ENCODE measurements at regions not wholly inside any gene's neighbourhood (a gene's known extent, or its start where the extent isn't known, plus 50 kb on each side); places are given as distances from the start of the nearest gene placed in this dataset.

DNA sequence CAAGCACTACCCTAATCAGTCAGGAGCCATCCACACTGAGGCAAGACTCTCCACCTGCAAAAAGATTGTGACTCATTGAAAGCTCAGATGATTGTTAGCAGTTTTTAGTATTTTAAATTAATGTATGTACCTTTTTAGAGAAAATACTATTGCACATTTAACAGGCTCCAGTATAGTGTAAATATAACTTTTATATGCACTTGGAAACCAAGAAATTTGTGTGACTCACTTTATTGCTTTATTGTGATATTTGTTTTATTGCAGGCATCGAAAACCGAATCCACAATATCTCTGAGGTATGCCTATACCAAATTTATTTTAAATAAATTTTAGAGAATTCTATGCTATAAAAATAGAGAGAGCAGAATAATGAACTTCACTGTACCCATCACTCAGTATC lies 122.0 kb downstream of the TEX36 start:
- no peak overlapping the region for H3K4me3 Mint-ChIP-seq
- H3K4me1 Mint-ChIP-seq (ENCODE audit: low read depth), result no peaks in the 10 kb centered on the region
- no peaks in the 10 kb centered on the region for H3K9me3 Mint-ChIP-seq
- H3K27me3 Mint-ChIP-seq (ENCODE audit: low read depth), result no peaks in the 10 kb centered on the region
- H3K27ac Mint-ChIP-seq, result no peak overlapping the region
- H3K36me3 Mint-ChIP-seq (ENCODE audit: low read depth), result no peaks in the 10 kb centered on the region

DNA sequence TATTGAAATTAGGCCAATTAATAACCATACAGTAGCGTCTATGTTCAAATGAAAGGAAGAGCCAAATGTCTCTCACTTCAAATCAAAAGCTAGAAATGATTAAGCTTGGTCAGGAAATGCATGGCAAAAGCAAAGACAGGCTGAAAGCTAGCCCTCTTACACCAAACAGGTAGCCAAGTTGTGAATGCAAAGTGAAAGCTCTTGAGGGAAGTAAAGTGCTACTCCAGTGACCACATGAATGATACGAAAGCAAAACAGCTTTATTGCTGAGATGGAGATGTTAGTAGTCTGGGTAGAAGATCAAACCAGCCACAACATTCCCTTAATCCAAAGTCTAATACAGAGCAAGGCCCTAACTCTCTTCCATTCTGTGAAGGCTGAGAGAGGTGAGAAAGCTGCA lies 123.8 kb downstream of the TEX36 start:
- no peaks in the 10 kb centered on the region for H3K9me3 Mint-ChIP-seq
- H3K27me3 Mint-ChIP-seq (ENCODE audit: low read depth), result no peaks in the 10 kb centered on the region
- no peak overlapping the region for H3K4me3 Mint-ChIP-seq
- no peaks in the 10 kb centered on the region for H3K4me1 Mint-ChIP-seq (ENCODE audit: low read depth)
- no peak overlapping the region for H3K27ac Mint-ChIP-seq
- no peaks in the 10 kb centered on the region for H3K36me3 Mint-ChIP-seq (ENCODE audit: low read depth)

GRCh38 chr10:125557801-125558505 lies 125.0 kb downstream of the TEX36 start:
- Mint-ChIP-seq H3K27ac (no peak overlapping the region), H3K4me1 (ENCODE audit: low read depth) (no peaks in the 10 kb centered on the region), H3K36me3 (ENCODE audit: low read depth) (no peaks in the 10 kb centered on the region), H3K27me3 (ENCODE audit: low read depth) (no peaks in the 10 kb centered on the region), H3K4me3 (no peak overlapping the region), H3K9me3 (no peaks in the 10 kb centered on the region)

GRCh38 chr10:125557311-125557710 lies 125.7 kb downstream of the TEX36 start:
- no peak overlapping the region for H3K4me3 Mint-ChIP-seq
- no peaks in the 10 kb centered on the region for H3K9me3 Mint-ChIP-seq
- no peaks in the 10 kb centered on the region for H3K27me3 Mint-ChIP-seq (ENCODE audit: low read depth)
- no peaks in the 10 kb centered on the region for H3K4me1 Mint-ChIP-seq (ENCODE audit: low read depth)
- H3K36me3 Mint-ChIP-seq (ENCODE audit: low read depth), result no peaks in the 10 kb centered on the region
- no peak overlapping the region for H3K27ac Mint-ChIP-seq

GRCh38 chr10:125556882-125557281 lies 126.1 kb downstream of the TEX36 start:
- Mint-ChIP-seq H3K36me3 (ENCODE audit: low read depth) (no peaks in the 10 kb centered on the region), H3K27me3 (ENCODE audit: low read depth) (no peaks in the 10 kb centered on the region), H3K9me3 (no peaks in the 10 kb centered on the region), H3K27ac (no peak overlapping the region), H3K4me1 (ENCODE audit: low read depth) (no peaks in the 10 kb centered on the region), H3K4me3 (no peak overlapping the region)

DNA sequence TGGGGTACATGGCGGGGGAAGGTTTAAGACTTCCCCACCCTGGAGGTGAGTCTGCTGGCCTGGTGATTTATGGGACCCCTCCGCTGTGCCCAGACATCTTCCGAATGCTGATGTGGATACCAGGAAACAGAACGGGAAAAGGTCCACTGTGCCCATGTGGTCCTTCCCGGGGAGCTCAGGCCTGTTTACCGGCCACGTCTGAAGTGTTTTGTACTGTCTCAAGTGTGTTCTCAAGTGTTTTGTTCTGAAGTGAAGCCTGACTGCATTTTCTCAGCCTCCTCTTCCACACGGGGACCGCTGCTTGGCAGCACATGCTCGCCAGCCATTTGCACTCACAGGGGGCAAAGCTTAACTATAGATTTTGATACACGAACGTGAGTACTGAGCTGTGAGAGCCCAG lies 127.2 kb downstream of the TEX36 start:
- Mint-ChIP-seq H3K27me3 (ENCODE audit: low read depth) (no peaks in the 10 kb centered on the region), H3K36me3 (ENCODE audit: low read depth) (no peaks in the 10 kb centered on the region), H3K27ac (no peak overlapping the region), H3K9me3 (no peaks in the 10 kb centered on the region), H3K4me1 (ENCODE audit: low read depth) (no peaks in the 10 kb centered on the region), H3K4me3 (no peak overlapping the region)

- no peak overlapping the region for H3K4me3 Mint-ChIP-seq
- H3K27ac Mint-ChIP-seq, result no peak overlapping the region
- no peaks in the 10 kb centered on the region for H3K4me1 Mint-ChIP-seq (ENCODE audit: low read depth)
- no peaks in the 10 kb centered on the region for H3K9me3 Mint-ChIP-seq
- H3K27me3 Mint-ChIP-seq (ENCODE audit: low read depth), result no peaks in the 10 kb centered on the region
- no peaks in the 10 kb centered on the region for H3K36me3 Mint-ChIP-seq (ENCODE audit: low read depth)
These were observed 127.7 kb downstream of the TEX36 start for GRCh38 chr10:125555267-125555666.

- Mint-ChIP-seq H3K4me1 (ENCODE audit: low read depth) (no peaks in the 10 kb centered on the region), H3K9me3 (no peaks in the 10 kb centered on the region), H3K4me3 (no peak overlapping the region), H3K27ac (no peak overlapping the region), H3K36me3 (ENCODE audit: low read depth) (no peaks in the 10 kb centered on the region), H3K27me3 (ENCODE audit: low read depth) (no peaks in the 10 kb centered on the region)
These were observed 128.2 kb downstream of the TEX36 start for GRCh38 chr10:125554753-125555152.

GRCh38 chr10:125554016-125554703 lies 128.8 kb downstream of the TEX36 start:
- H3K27me3 Mint-ChIP-seq (ENCODE audit: low read depth), result no peaks in the 10 kb centered on the region
- no peaks in the 10 kb centered on the region for H3K4me1 Mint-ChIP-seq (ENCODE audit: low read depth)
- no peak overlapping the region for H3K4me3 Mint-ChIP-seq
- no peak overlapping the region for H3K27ac Mint-ChIP-seq
- no peaks in the 10 kb centered on the region for H3K36me3 Mint-ChIP-seq (ENCODE audit: low read depth)
- H3K9me3 Mint-ChIP-seq, result no peaks in the 10 kb centered on the region

- no peak overlapping the region for H3K4me3 Mint-ChIP-seq
- no peaks in the 10 kb centered on the region for H3K27me3 Mint-ChIP-seq (ENCODE audit: low read depth)
- H3K9me3 Mint-ChIP-seq, result no peaks in the 10 kb centered on the region
- no peaks in the 10 kb centered on the region for H3K36me3 Mint-ChIP-seq (ENCODE audit: low read depth)
- no peaks in the 10 kb centered on the region for H3K4me1 Mint-ChIP-seq (ENCODE audit: low read depth)
- H3K27ac Mint-ChIP-seq, result no peak overlapping the region
These were observed 129.9 kb downstream of the TEX36 start for GRCh38 chr10:125553091-125553490.

GRCh38 chr10:125551247-125551646 lies 131.7 kb downstream of the TEX36 start:
- Mint-ChIP-seq H3K27me3 (ENCODE audit: low read depth) (no peaks in the 10 kb centered on the region), H3K4me1 (ENCODE audit: low read depth) (no peaks in the 10 kb centered on the region), H3K27ac (no peak overlapping the region), H3K36me3 (ENCODE audit: low read depth) (no peaks in the 10 kb centered on the region), H3K9me3 (no peaks in the 10 kb centered on the region), H3K4me3 (no peak overlapping the region)

DNA sequence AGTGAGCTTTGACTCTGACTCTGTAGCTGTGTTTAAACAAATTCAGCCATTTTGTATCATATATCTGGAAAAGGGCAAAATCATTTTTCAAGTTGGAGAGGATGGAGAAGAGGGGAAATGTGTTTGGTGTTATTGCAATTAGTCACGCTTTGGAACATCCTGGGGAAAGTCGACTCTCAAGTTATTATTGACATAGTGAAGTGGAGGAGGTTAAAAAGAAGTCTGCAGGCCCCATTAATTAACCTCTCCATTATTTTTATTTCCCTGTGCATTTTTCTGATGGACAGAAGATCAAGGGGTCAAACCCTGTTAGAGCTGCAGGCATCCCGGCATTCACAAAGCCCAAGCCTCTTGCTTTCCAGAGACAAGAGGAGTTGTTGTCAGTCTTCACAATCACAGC lies 132.6 kb downstream of the TEX36 start:
- Mint-ChIP-seq H3K4me1 (ENCODE audit: low read depth) (no peaks in the 10 kb centered on the region), H3K27ac (no peak overlapping the region), H3K9me3 (no peaks in the 10 kb centered on the region), H3K36me3 (ENCODE audit: low read depth) (no peaks in the 10 kb centered on the region), H3K4me3 (no peak overlapping the region), H3K27me3 (ENCODE audit: low read depth) (no peaks in the 10 kb centered on the region)

DNA sequence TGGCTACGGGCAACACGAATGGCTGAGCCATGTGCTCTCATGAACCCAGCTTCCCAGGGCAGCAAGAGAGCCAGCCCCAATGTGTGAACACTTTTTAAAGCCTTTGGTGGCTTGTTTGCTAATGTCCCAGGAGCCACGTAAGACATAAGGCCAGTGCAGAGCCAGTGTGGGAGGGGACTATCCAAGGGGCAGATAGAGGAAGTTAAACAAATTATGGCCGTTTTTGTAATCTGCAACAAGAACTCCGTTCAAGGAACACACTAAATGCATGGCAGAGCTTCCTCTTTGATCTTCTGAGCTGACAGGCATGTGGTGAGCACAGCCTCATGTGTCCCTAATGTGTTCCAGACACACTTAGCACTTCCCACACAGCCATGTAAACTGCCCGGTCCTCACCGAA lies 133.3 kb downstream of the TEX36 start:
- Mint-ChIP-seq H3K4me3 (no peak overlapping the region), H3K4me1 (ENCODE audit: low read depth) (no peaks in the 10 kb centered on the region), H3K36me3 (ENCODE audit: low read depth) (no peaks in the 10 kb centered on the region), H3K27ac (no peak overlapping the region), H3K27me3 (ENCODE audit: low read depth) (no peaks in the 10 kb centered on the region), H3K9me3 (no peaks in the 10 kb centered on the region)

- Mint-ChIP-seq H3K4me1 (ENCODE audit: low read depth) (no peaks in the 10 kb centered on the region), H3K27ac (no peak overlapping the region), H3K9me3 (no peaks in the 10 kb centered on the region), H3K27me3 (ENCODE audit: low read depth) (no peaks in the 10 kb centered on the region), H3K36me3 (ENCODE audit: low read depth) (no peaks in the 10 kb centered on the region), H3K4me3 (no peak overlapping the region)
These were observed 134.1 kb downstream of the TEX36 start for GRCh38 chr10:125548878-125549277.

DNA sequence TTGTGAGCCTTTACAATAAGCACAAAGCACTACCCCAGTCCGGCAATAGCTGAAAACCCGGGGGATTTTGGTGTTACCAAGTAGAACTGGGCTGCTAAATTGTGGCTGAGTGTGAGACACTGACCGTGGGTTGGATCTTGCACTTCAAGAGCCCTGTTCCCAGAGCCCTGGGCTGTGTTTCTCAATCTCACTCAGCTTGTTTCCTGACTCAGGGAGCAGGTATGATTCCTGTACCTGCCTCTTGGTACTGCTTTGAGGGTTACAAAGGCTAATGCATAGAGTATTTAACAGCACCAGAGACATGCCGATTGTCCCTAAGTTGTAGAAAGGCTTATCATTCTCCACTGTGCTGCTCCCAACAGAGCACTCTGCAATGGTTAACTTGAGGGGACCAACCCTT lies 134.6 kb downstream of the TEX36 start:
- Mint-ChIP-seq H3K27ac (no peak overlapping the region), H3K9me3 (no peaks in the 10 kb centered on the region), H3K4me3 (no peak overlapping the region)

More for the DNA sequence above, 134.6 kb downstream of the TEX36 start:
- Mint-ChIP-seq H3K36me3 (ENCODE audit: low read depth) (no peaks in the 10 kb centered on the region), H3K4me1 (ENCODE audit: low read depth) (no peaks in the 10 kb centered on the region), H3K27me3 (ENCODE audit: low read depth) (no peaks in the 10 kb centered on the region)
